ENCODE measurements at regions not wholly inside any gene's neighbourhood (a gene's known extent, or its start where the extent isn't known, plus 50 kb on each side); places are given as distances from the start of the nearest gene placed in this dataset.

- TF ChIP-seq, protein P1, sequence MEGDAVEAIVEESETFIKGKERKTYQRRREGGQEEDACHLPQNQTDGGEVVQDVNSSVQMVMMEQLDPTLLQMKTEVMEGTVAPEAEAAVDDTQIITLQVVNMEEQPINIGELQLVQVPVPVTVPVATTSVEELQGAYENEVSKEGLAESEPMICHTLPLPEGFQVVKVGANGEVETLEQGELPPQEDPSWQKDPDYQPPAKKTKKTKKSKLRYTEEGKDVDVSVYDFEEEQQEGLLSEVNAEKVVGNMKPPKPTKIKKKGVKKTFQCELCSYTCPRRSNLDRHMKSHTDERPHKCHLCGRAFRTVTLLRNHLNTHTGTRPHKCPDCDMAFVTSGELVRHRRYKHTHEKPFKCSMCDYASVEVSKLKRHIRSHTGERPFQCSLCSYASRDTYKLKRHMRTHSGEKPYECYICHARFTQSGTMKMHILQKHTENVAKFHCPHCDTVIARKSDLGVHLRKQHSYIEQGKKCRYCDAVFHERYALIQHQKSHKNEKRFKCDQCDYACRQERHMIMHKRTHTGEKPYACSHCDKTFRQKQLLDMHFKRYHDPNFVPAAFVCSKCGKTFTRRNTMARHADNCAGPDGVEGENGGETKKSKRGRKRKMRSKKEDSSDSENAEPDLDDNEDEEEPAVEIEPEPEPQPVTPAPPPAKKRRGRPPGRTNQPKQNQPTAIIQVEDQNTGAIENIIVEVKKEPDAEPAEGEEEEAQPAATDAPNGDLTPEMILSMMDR (IDR thresholded peaks at IDR 0.05; ENCODE audit: poor library complexity), result no peak
- TF ChIP-seq EZH2 (IDR thresholded peaks at IDR 0.05; ENCODE audit: borderline replicate concordance), result no peak
Observed at GRCh38 chr4:55241461-55241860, 104.6 kb upstream of the SRD5A3 start.

Measured in hepatocyte (in vitro differentiated cells).